HepG2 (cell line): ENCODE measurements at regions not wholly inside any gene's neighbourhood (a gene's known extent, or its start where the extent isn't known, plus 50 kb on each side); places are given as distances from the start of the nearest gene placed in this dataset.

Experiments used
- BHLHE40 ChIP-seq: IDR thresholded peaks from 2 replicates; pipeline ENCODE4 v1.6.1; 2011; ENCODE audit warnings: low read length, improper control_type of control experiment
- EZH2 ChIP-seq: conservative IDR thresholded peaks from 2 replicates; pipeline ENCODE4 v1.6.1; 2012; ENCODE audit warnings: mild to moderate bottlenecking, low read depth, low read length, moderate library complexity
- FOXK2 ChIP-seq: fragments of 450-650 bp; IDR thresholded peaks from 2 replicates; pipeline ENCODE4 v1.6.1; 2016
- FOXP1 ChIP-seq, 2 experiments: fragments of 450-650 bp in 1 of 2; IDR thresholded peaks; 2 replicates each; pipeline ENCODE4 v1.6.1; 2017 to 2018; ENCODE audit warnings: antibody characterized with exemption in 1 of 2
- KAT2B ChIP-seq: fragments of 150-350 bp; IDR thresholded peaks from 2 replicates; pipeline ENCODE4 v1.6.1; 2014; ENCODE audit warnings: low read depth, low read length, borderline replicate concordance
- REST ChIP-seq, 2 experiments: IDR thresholded peaks; 2 replicates each; pipeline ENCODE4 v1.6.1; 2011 to 2012; ENCODE audit warnings: low read length in 2 of 2, borderline replicate concordance in 1 of 2, low read depth in 1 of 2, mild to moderate bottlenecking in 1 of 2, moderate library complexity in 1 of 2
- SNAPC5 ChIP-seq: sonication (generic); formaldehyde crosslinking; IDR thresholded peaks from 2 replicates; pipeline ENCODE4 v1.8.1; 2023; ENCODE audit warnings: mild to moderate bottlenecking, missing genetic modification reagents, borderline replicate concordance
- SP1 ChIP-seq, 2 experiments: fragments of 450-650 bp in 1 of 2; sonication (generic) in 1 of 2; formaldehyde crosslinking in 1 of 2; IDR thresholded peaks; 2 replicates each; pipeline versions ENCODE4 v1.4.0 to v1.6.1; 2016 to 2020; ENCODE audit warnings: missing genetic modification reagents in 1 of 2
- TAF1 ChIP-seq: sonication (generic); formaldehyde crosslinking; IDR thresholded peaks from 2 replicates; pipeline ENCODE4 v1.4.0; 2020; ENCODE audit warnings: missing genetic modification reagents
- ZNF317 ChIP-seq: sonication (generic); formaldehyde crosslinking; IDR thresholded peaks from 2 replicates; pipeline ENCODE4 v1.5.0; 2020; ENCODE audit warnings: mild to moderate bottlenecking, missing genetic modification reagents
- ZNF513 ChIP-seq: sonication (generic); formaldehyde crosslinking; conservative IDR thresholded peaks from 2 replicates; pipeline ENCODE4 v1.5.0; 2020; ENCODE audit warnings: missing genetic modification reagents

GRCh38 chr3:73677336-73678024 lies 52.7 kb upstream of the PDZRN3 start:
- no peak for TF ChIP-seq BHLHE40
- no peak for TF ChIP-seq TAF1 (CRISPR knock-in tag)
- TF ChIP-seq SP1 (IDR thresholded peaks at IDR 0.05), result no peak
- no peak for TF ChIP-seq SP1 (CRISPR knock-in tag; IDR thresholded peaks at IDR 0.05)
- no peak for TF ChIP-seq ZNF317 (CRISPR knock-in tag)
- TF ChIP-seq FOXP1 (IDR thresholded peaks at IDR 0.05), result no peak
- no peak for TF ChIP-seq FOXP1 (CRISPR knock-in tag; IDR thresholded peaks at IDR 0.05)
- no peak for TF ChIP-seq KAT2B
- no peak for TF ChIP-seq SNAPC5
- no peak for TF ChIP-seq ZNF513 (CRISPR knock-in tag)
- no peak for TF ChIP-seq EZH2
- TF ChIP-seq REST (IDR thresholded peaks at IDR 0.05; ENCODE audit: borderline replicate concordance in 1 of 2, low read depth in 1 of 2, low read length in 2 of 2), result no peak
- TF ChIP-seq FOXK2, result no peak
